ENCODE measurements at regions not wholly inside any gene's neighbourhood (a gene's known extent, or its start where the extent isn't known, plus 50 kb on each side); places are given as distances from the start of the nearest gene placed in this dataset.

GRCh38 chr5:39531306-39531705 lies 106.5 kb upstream of the DAB2 start:
- H3K27me3 Mint-ChIP-seq (ENCODE audit: low read depth), result no peaks in the 10 kb centered on the region
- no peak for DNase-seq
- H3K79me2 ChIP-seq (ENCODE audit: insufficient read depth, low read length), result no peaks in the 10 kb centered on the region
- H3K18ac ChIP-seq (ENCODE audit: insufficient read length, low read depth, low read length), result no peak overlapping the region
- no peak overlapping the region for H3K4me3 Mint-ChIP-seq
- H2AFZ ChIP-seq (ENCODE audit: low read length), result no peak overlapping the region
- H3K27ac ChIP-seq (ENCODE audit: insufficient read length, low read depth, low read length), result no peak overlapping the region
- H3K56ac ChIP-seq (ENCODE audit: insufficient read length, low read depth, low read length), result no peak overlapping the region
- H3K9me3 Mint-ChIP-seq, result no peaks in the 10 kb centered on the region
- H3K36me3 Mint-ChIP-seq (ENCODE audit: insufficient read depth in 1 of 3, low read depth in 3 of 3), result no peaks in the 10 kb centered on the region
- no peak overlapping the region for H3K4ac ChIP-seq (ENCODE audit: low read depth, low read length)
- no peak overlapping the region for H2BK20ac ChIP-seq (ENCODE audit: low read depth, low read length, poor library complexity, severe bottlenecking)
- H3K4me1 ChIP-seq (ENCODE audit: insufficient read depth, low read length), result peaks cover 7% of the 10 kb centered on the region; the same call in 1 of the 2 replicates
- H3K4me1 Mint-ChIP-seq, result peaks cover 21 to 24% of the 10 kb centered on the region in 2 experiments
- no peak overlapping the region for H2AK5ac ChIP-seq (ENCODE audit: insufficient read length, low read length)
- H3K14ac ChIP-seq (ENCODE audit: insufficient read depth, low read length), result no peak overlapping the region
- H4K20me1 ChIP-seq (ENCODE audit: control insufficient read depth, insufficient read depth, insufficient read length), result no peaks in the 10 kb centered on the region
- no peak overlapping the region for H4K8ac ChIP-seq (replicated peaks; ENCODE audit: insufficient read length, low read depth, low read length)
- H2BK12ac ChIP-seq (ENCODE audit: insufficient read length, low read depth, low read length), result no peak overlapping the region
- no peak overlapping the region for H2BK15ac ChIP-seq (ENCODE audit: low read depth, low read length)
- no peak for TF ChIP-seq CTCF (conservative IDR thresholded peaks at IDR 0.05)
- H2BK5ac ChIP-seq (ENCODE audit: insufficient read length, low read length), result no peak overlapping the region
- H3K27ac Mint-ChIP-seq, result no peak overlapping the region
- H3T11ph ChIP-seq (ENCODE audit: low read length), result no peak overlapping the region
- no peak overlapping the region for H3K4me2 ChIP-seq (ENCODE audit: insufficient read depth, insufficient read length, low read length)
- no peaks in the 10 kb centered on the region for H3K79me1 ChIP-seq (ENCODE audit: insufficient read depth, low read depth, low read length, poor library complexity, severe bottlenecking)
- no peaks in the 10 kb centered on the region for H3K23me2 ChIP-seq (ENCODE audit: insufficient read length, low read depth, low read length, poor library complexity, severe bottlenecking)
- H2BK120ac ChIP-seq (ENCODE audit: low read depth, low read length, poor library complexity, severe bottlenecking), result no peak overlapping the region
- H3K27me3 ChIP-seq (ENCODE audit: insufficient read depth, low read length), result no peaks in the 10 kb centered on the region
- no peak overlapping the region for H4K5ac ChIP-seq (ENCODE audit: insufficient read length, low read depth, low read length)
- no peak overlapping the region for H3K9ac ChIP-seq (ENCODE audit: extremely low read depth, insufficient read length, low read length)
- H3K9me3 ChIP-seq (ENCODE audit: control insufficient read depth, low read depth, low read length), result no peaks in the 10 kb centered on the region
- H4K91ac ChIP-seq (ENCODE audit: insufficient read length, low read depth, low read length), result no peak overlapping the region
- no peak overlapping the region for H3K23ac ChIP-seq (ENCODE audit: insufficient read length, low read depth, low read length)

All from H9 (cell line).